Hippocampal formation (tissue), 2 donors: ENCODE measurements at regions not wholly inside any gene's neighbourhood (a gene's known extent, or its start where the extent isn't known, plus 50 kb on each side); places are given as distances from the start of the nearest gene placed in this dataset.

Source experiments
- DNase-seq, 2 donors: peaks; one replicate each; lab custom pipeline; 2025; lab: John Stamatoyannopoulos, UW

DNA sequence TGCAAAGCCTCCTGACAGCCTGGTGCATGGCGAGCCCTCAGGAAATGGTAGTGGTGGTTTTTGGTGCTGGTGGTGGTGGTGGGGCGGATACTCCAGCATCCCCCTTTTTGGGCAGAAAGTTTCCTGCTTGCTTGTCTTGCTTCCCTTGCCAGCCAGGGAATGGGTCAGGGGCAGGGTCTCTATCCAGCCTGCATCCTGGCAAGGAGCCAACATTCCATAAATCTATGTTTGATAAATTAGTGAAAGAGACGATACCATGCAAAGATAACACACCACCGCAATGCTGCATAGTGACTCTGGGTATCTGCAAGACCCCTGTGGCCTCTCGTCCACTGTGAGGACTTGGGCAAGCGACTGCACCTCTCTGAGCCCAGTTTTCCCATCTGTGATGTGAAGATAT is 246.2 kb downstream of the LRFN2 start:
- DNase-seq: no peak

DNA sequence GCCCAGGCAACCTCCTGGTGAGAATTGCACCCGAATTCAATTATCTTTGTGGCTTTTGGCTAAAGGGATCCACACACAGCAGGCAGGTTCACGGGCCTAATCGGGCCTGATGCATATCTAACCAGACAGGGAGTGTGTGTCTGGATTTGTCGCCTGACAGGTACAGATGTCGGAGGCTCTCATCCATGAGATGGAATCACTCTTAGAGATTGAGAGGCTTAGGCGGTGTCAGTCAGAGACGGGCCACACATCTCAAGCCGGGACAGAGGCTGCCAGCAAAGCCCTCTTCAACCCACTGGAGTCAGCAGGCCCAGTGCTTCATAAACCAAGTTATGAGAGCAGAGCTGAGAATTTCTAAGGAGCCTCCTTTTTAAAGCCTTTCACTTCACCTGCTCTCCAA is 247.0 kb downstream of the LRFN2 start:
- DNase-seq: no peak

DNA sequence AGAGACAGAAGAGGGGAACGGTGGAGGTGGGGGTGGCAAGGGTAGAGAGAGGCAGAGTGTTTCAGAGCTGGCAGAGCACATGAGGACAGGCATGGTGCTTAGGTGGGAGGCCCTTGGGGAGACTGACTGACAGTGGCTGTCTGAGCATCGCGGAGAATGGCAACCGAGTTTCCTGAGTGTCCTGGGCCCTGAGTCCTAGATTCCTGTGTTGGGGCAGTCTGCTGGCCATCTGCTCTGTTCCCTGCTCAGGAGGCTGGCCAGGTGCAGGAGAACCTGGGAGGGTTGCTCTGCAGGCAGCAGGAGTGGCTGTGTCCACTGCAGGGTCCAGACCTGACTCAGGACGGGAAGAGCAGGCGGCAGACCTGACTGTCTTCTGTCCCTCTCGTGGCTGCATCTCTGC is 248.9 kb downstream of the LRFN2 start:
- DNase-seq: no peak

DNA sequence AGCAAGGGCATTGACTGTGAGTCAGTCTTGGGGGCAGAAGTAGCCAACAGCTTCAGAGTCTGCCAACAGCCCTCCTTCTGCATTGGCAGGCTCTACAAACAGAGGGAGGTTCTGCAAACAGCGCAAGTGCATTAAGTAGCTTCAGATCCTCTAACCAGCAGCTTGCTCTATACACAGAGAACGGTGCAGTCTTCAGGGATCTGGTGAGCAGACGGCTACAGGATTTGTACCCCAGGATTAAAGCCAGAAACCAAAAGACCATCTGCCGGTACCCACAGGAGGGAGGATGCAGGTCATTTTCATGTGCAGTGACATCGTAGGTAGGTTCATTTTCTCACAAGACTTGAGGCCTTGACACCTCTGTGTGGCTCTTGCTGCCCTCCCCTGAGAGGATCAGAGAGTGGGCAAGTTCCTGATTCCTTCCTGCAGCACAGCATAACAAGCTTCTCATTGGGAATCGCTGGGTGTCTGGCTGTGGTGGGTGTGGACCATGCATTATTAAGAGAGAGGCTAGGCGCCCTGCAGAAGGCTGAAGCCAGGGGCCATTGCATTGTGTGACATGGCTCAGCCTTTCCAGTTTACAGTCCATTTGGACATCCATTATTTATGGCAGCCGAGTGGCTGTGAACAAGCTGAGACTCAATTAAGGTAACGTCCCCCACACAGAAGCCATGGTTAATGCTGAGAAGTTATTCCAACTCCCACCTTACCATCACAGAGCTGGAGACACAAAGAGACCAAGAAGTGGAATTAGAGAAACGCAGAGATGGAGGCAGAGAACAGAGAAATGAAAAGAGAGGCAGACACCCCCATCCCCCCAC is 250.0 kb downstream of the LRFN2 start:
- DNase-seq: no peak

DNA sequence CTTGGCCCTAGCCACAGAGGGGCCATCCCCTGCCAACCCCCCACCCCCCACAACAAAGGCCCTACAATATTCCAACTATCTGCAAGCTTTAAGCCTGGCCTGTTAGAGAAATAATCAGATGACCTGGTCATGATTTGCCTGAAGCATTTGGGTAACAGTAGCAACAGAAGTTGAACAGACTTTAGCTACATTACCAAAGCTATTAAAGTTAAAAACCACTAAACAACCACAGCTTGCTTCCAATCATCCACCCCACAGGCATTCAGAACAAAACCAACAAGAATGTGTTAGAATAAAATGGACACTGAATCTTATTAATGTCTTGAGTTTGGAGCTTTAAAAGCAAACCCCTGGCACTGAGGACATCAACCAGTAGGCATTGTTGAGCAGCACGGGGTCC is 250.9 kb downstream of the LRFN2 start:
- DNase-seq: no peak

DNA sequence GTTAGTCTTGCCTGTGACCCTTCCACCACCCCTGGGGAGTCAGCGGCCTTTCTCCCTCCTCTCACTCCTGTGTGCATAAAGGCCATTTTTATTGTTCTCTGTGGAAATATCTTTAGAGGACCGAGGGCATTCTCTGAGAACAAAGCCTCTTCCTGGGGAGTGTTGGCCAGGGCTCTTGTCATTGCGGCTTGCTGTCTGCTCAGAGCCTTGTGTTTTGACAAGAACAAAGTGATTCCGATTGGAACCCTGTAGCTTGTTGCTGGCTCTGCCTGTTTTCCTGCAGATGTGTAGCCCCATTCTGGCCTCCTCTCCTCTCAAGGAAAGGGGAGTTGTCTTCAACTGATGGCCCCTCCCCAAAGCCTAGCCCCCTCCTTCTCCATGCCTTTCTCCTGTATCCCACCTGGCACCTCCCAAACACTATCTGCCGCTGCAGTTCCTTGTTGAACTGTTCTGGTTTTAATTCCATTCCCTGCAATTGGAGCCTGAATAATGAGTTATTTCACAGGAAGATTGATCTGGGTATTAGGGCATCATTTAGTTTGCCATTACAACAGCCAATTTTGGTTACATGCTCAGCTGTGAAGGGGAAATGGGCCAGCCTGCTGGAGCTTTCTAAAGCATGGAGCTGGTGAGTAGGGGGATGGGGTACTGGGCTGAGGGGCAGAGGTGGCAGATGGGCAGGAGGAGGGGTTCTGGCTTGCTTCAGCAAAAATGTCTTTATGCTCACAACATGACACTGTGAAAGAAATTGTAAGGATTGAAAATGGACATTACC is 252.5 kb downstream of the LRFN2 start:
- DNase-seq: no peak

DNA sequence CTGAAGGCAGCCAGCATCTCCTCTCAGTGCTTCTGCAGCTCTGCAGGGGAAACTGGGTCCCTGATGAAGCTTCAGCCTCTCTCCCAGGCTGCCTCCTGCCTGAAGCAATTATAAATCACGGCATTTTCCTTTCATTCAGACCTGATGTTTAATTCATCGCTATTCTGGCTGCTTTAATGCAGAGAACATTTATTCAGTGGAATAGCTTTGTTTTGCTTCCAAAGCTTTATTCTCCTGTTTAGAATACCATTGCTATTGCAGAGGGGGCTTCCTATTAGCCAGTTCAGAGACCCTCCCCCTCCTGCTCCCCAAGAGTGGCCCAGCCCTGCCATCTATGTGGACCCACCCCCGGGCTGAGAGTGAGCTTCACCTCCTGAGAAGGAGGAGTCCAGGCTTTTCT is 255.6 kb downstream of the LRFN2 start:
- no peak for DNase-seq

DNA sequence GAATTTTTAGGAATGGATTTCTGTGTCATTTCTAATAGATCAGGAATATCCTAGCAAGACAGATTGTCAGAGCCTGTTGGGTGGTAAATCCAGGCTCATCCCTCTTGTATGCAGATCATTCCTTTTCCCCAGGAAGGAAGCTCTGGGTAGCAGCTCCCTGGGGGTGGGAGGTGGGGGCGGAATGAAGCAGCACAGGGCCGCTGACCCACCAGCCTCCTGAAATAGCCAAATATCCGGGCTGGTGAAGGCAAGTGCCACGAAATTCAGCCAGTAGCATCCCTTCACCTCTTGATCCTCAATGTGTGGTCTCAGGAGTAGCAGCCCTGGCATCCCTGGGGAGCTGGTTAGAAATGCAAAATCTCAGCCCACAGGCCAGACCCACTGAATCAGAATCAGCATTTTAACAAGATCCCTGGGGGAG is 256.9 kb downstream of the LRFN2 start:
- DNase-seq: no peak

DNA sequence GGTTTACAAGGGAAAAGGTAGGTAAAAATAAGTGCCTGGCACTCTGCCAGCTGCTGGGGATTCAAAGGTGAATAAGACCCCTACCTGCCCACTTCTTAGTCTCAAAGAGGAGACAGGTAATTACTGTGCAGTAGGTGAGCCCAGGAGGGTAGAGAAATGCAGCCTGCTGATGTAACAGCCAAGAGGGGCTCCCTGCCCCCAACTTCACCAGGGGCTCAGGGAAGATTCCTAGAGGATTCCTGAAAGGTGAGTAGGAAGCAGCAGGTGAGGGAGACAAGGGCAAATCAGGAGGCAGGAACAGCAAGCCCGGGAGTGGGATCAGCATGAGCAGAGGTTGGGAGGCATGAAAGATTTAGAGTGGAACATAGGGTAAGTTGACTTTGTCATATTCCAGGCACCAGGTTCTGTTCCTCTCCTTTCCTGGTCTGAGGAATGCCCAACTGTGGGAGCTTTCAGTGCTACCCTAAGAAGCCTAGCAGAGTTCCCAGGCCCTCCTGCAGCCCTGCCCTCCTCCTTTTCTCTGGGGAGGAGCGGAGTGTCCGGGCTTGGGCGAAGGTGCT is 258.1 kb downstream of the LRFN2 start:
- no peak for DNase-seq

DNA sequence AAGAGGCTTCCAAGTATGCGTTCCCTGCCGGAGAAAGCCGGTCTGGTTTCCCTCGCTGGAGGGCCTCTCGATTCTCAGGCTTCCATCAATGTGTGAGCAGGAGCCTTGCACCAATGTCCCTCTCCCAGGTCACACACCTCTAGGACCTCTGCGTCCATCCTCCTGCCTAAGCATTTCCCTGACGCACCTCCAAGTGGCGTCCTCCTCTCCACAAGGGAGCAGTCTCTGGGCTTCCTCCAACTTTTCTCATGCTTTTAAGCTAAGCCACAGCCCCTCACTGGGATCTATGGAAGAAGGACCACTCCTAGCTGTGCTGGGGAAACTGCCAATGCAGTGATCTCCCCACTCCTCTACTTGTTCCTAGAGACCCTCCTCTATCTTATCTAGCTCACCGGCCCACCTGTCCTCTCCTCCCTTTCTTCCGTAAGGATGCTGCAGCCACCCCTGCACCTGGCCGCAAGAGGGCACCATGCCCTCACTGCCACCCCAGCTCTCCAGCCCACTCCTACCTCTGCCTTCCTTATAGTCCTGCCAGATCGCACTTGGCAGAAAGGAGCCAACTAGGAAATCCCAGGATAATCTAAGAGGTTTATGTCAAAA is 258.7 kb downstream of the LRFN2 start:
- DNase-seq: no peak

DNA sequence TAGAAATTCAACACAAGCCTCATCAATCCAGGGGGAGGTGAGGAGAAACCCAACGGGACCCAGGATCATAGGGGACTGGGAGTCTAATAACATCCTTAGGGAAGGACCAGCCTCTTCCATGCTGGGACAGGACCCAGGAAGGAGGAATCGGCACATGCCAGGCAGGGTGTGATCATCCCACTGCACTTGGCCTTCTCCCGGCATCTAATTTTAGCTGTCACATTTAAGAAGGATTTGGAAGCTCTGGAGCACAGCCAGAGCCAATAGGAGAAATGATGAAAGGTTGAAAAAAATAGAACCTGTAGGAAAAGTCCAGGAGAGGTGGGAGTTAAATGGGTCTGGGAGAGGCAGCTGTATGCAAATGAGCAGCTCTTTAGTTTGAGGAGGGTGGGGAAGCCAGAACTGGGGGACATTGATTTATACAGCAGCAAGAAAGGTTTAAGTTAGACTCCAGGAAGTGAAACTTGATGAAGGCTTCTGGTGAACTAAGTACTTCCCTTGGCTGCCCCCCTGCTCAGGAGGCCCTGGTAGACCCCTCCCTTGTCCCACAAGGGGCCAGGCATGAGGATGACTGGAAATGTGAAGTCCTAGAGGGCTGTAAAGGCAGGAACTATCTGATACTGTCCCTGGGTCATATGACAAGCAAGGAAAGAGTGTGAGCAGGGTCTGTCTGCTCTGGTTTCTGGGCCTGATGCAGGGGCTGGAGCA is 260.3 kb downstream of the LRFN2 start:
- no peak for DNase-seq

DNA sequence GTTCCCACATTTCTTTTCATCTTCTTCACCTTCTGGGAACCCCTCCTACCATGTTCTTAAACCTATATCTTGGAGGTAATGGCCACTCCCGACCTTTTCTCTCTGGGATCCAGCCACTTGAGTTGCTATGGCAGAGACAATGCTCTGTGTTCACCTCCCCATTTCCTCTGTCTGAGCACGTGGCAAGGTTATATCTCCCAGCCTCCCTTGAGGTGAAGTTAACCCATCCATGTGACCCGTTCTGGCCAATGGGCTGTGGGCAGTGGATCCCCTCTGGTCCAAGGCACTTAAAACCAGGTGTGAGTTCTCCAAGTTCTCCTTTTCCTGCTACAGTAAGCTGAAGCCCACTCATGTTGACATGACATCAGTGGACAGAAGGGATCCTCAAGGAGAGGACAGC is 261.4 kb downstream of the LRFN2 start:
- no peak for DNase-seq

DNA sequence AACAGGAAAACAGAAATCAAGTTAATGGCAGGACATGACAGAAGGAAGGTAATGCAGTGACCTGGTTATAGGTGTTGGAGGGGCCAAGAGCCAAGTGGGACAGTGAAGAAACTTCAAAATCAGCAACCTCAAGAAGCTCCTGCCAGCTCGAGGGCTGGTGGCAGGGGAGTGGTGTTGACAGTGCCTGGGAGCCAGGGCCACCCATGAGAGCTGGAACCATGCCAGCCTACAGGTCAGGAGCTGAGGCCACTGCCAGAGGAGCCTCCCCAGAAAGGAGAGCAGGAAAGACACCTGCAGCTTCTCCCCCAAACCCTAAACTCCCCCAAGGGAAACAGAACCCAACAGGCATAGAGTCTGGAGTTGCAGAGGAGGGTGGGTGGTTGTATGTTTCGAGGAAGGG is 262.1 kb downstream of the LRFN2 start:
- no peak for DNase-seq

DNA sequence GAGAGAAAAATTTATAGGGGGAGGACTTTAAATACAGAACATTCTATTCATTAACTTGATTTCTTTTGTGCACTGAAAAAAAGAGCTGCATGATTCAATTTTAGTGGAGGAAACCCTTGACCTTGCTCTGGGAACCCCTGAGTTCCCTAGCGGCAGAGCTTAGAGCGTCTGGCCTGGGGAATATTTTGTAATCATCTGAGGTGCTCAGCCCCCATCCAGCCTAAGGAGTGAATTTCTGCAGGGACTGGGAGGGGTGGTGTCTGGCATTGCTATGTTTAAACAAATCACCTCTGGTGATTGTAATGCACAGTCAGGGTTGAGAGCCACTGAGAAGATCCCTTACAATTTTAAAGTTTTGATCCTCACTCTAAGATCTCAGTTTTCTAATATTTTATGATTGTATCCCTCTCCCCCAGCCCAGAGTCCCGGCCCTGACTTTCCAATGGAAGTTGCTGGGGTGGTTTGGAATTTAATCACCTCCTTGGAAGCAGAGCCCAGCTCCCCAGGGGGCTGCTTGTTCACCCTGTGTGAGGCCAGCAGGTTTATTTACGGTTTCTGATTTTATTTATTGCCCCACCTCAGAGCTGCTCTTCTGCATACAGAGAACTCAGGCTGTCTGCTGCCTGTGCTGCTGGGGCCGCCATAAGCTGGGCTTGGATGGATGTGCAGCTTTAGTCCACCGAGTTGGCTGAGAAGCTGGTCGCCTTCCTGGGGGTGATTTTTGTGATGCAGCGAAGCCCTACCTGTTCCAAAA is 263.1 kb downstream of the LRFN2 start:
- DNase-seq: no peak

DNA sequence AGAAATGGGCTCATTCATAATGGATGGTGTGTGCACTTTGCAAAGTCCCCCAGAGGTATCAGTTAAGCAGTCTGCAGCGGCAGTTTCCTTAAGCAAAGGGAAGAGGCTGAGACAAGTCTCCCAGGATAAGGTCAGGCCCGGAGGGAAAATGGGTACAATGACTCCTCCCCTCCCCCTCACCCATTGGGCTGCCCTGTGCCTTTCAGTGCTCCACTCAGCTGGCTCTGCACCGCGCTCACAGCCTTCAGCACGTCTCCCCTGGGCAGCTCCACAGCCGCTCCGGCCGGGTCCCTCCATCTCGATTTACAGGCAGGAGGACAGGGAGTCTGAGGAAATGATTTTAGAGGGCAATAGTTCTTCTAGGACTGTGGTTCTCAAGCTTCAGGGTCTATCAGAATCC is 264.8 kb downstream of the LRFN2 start:
- DNase-seq: no peak

DNA sequence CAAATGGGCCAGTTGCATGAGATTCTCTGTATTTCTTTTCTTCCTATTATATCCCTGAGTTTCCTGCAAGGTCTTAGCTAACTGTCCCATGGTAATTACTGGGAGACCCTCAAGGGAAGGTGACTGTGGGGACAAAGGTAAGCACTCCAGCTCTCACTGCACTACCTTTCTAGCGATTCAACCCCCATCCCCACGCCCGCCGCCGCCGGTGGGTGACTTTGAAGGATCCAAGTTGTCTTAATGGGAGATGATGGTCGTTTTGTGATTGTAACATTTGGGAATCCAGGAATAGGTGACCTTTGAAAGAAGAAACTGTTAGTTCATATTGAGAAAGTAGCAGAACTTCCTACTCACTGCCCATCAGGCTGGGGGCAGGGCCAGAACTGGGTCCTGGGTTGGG is 265.5 kb downstream of the LRFN2 start:
- no peak for DNase-seq

DNA sequence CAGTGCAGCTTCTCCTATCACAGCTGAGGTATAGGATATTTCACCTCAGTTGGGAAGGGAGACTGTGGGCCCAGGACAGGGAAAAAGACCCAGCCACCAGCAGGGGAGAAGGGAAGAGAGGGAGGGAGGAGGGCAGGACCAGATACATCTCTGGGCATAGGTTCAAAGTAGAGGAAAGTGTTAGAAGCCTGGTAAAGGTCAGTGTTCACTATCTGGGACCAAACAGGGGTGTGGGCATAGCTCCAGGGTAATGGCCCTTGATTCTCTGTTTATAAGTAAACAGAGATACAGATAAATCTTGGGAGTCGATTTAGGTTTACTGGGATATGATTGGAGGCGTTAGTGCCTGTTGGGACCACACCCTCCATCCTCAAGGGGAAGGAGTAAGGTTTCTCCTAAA is 266.2 kb downstream of the LRFN2 start:
- no peak for DNase-seq

DNA sequence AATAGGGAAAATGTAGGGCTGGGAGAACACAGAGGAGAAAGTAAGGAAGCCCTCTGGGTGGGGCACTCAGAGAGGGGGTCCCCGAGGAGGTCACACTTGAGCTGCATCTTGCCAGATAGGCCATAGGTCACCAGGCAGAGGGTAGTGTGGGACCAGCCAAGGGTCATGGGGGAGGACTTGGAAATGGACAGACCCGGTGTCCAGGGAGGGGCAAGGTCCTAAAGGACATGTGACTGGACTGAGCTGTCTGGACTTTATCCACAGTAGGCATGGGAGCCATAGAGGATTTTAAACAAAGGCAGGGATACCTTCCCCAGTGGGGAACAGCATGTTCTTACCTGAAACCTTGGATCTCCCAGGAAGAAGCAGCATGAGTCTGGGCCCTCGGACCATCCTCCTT is 266.7 kb downstream of the LRFN2 start:
- no peak for DNase-seq

DNA sequence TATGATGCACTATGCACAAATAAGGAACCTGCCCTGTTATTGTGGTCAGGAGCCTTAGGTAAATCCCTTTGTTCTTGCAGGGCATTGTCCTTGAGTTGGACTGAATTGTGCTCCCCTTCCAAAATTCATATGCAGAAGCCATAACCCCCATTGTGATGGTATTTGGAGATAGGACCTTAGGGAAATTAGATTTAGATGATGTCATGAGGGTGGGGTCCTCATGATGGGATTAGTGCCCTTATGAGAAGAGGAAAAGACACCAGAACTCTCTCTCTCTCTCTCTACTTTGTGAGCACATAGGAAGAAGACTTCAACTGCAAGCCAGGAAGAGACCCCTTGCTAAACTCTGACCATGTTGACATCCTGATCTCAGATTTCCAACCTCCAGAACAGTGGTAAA is 268.0 kb downstream of the LRFN2 start:
- DNase-seq: no peak

DNA sequence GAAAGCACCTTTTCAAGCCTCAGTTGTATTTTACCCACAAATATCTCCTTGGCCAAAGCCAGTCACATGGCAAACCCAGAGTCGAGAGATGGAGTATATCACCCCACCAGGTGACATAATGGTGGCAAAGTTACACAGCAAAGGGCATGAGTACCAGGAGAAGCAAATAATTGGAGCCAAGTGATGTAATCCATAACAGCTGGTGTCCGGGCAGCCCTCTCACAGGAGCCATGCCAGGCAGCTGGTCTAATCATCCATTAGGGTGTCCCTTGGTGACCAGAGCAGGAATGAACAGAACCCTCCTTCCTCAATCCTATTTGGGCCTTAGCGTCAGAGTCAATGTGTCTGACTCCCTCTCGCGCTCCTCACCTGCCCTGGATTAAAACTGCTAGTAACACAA is 272.1 kb downstream of the LRFN2 start:
- no peak for DNase-seq

DNA sequence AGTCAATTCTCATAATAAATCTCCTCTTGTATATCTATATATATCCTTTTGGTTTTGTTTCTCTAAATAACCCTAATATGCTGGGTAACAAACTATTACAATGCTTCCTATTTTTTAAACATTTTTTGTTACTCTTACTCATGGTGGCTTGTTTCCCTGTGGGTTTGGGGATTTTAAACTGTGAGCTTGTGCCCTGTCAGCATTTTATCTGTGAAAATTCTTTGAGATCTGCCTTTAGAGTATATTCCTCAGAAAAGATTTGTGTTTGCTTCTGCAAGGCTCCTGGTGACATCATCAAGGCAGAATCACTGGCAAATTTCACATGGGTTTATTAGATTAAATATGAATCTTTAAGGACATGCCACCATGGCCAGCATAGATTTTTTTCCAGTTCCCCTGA is 273.6 kb downstream of the LRFN2 start:
- DNase-seq: no peak
